Naive thymus-derived CD4-positive, alpha-beta T cell (primary cell): ENCODE measurements at regions not wholly inside any gene's neighbourhood (a gene's known extent, or its start where the extent isn't known, plus 50 kb on each side); places are given as distances from the start of the nearest gene placed in this dataset.

Experiments used
- ATAC-seq: fragments of 150-1000 bp; cut with Tn5 transposase; 2 replicates; pipeline ENCODE4 v1.10.0; 2021; ENCODE audit warnings: mild to moderate bottlenecking, moderate library complexity
- CTCF ChIA-PET: fragments of 350-600 bp; sonication (Branson Sonifier 250); formaldehyde crosslinking; loops from one replicate; lab custom pipeline; 2021; ENCODE audit warnings: antibody characterized with exemption; lab: Charles Lee
- POLR2A ChIA-PET: fragments of 350-600 bp; sonication (Branson Sonifier 250); formaldehyde crosslinking; loops from one replicate; lab custom pipeline; 2021; ENCODE audit warnings: antibody characterized with exemption, inconsistent platforms; lab: Charles Lee
- DNase-seq, 9 donors: peaks; one replicate each; pipeline versions ENCODE4 v3.0.0 to v3.0.0-alpha.2; 2020 to 2022; ENCODE audit warnings: mixed read lengths in 1 of 9
- H3K27ac ChIP-seq: one replicate; pipeline ENCODE4 v1.7.0; 2013; ENCODE audit warnings: mild to moderate bottlenecking, low read depth, low read length, moderate library complexity
- H3K27me3 ChIP-seq, 2 donors: one replicate each; pipeline ENCODE4 v1.7.0; 2013; ENCODE audit warnings: low read length in 2 of 2, mild to moderate bottlenecking in 2 of 2, moderate library complexity in 2 of 2; ENCODE audit not compliant: control insufficient read depth in 2 of 2, insufficient read depth in 2 of 2
- H3K36me3 ChIP-seq, 3 experiments: 1 replicate in 2 of 3; 2 replicates in 1 of 3; pipeline ENCODE4 v1.7.0; 2013; ENCODE audit warnings: low read length in 3 of 3, mild to moderate bottlenecking in 3 of 3, moderate library complexity in 1 of 3; ENCODE audit not compliant: insufficient read depth in 3 of 3, control insufficient read depth in 2 of 3
- H3K4me1 ChIP-seq, 2 donors: one replicate each; pipeline ENCODE4 v1.7.0; 2013; ENCODE audit warnings: low read length in 2 of 2, mild to moderate bottlenecking in 2 of 2, moderate library complexity in 1 of 2; ENCODE audit not compliant: control insufficient read depth in 2 of 2, insufficient read depth in 2 of 2
- H3K4me3 ChIP-seq: 2 replicates; pipeline ENCODE4 v1.7.0; 2013; ENCODE audit warnings: mild to moderate bottlenecking, low read length
- H3K9me3 ChIP-seq, 3 experiments: 1 replicate in 2 of 3; 2 replicates in 1 of 3; pipeline ENCODE4 v1.7.0; 2013; ENCODE audit warnings: low read length in 3 of 3; ENCODE audit not compliant: control insufficient read depth in 2 of 3
- H3K27ac Mint-ChIP-seq, 9 donors: one replicate each; pipeline ENCODE4 v1.8.0; 2020 to 2022; ENCODE audit warnings: mixed read lengths in 9 of 9, mild to moderate bottlenecking in 8 of 9, moderate library complexity in 5 of 9, inconsistent platforms in 2 of 9
- H3K27me3 Mint-ChIP-seq, 5 donors: one replicate each; pipeline ENCODE4 v1.8.0; 2021 to 2022; ENCODE audit warnings: mixed read lengths in 5 of 5, mild to moderate bottlenecking in 1 of 5
- H3K36me3 Mint-ChIP-seq, 5 donors: one replicate each; pipeline ENCODE4 v1.8.0; 2020 to 2022; ENCODE audit warnings: mixed read lengths in 5 of 5, mild to moderate bottlenecking in 3 of 5, inconsistent platforms in 1 of 5
- H3K4me1 Mint-ChIP-seq, 7 donors: one replicate each; pipeline ENCODE4 v1.8.0; 2020 to 2022; ENCODE audit warnings: mixed read lengths in 7 of 7, mild to moderate bottlenecking in 3 of 7, inconsistent platforms in 1 of 7
- H3K4me3 Mint-ChIP-seq, 10 donors: one replicate each; pipeline ENCODE4 v1.8.0; 2020 to 2022; ENCODE audit warnings: mild to moderate bottlenecking in 10 of 10, mixed read lengths in 10 of 10, moderate library complexity in 6 of 10, inconsistent platforms in 2 of 10
- H3K9me3 Mint-ChIP-seq, 11 donors: one replicate each; pipeline ENCODE4 v1.8.0; 2020 to 2022; ENCODE audit warnings: mixed read lengths in 11 of 11, mild to moderate bottlenecking in 4 of 11, inconsistent platforms in 1 of 11, moderate library complexity in 1 of 11
- intact Hi-C, 2 donors: fragments of 100-400 bp; cut with micrococcal nuclease; formaldehyde crosslinking; loops; one replicate each; pipeline ENCODE4 v1.15.1; 2023

DNA sequence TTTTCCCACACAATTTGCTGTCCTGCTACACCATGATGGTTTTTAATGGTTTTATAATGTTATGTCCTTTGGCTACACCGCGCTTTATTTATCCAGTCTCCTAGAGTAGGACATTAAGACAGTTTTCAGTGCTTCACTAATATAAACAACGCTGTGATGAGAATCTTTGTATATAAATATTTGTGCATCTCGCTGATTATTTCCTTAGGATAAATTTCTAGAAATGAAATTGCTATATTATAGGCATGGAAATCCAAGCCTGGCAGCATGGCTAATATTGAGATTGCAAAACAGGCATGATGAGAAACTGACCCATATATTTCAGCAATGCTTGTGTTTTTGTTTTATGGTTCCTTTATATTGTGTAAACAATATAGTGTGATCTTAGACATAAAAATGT is 81.4 kb upstream of the ATXN1 start:
- Histone ChIP-seq H3K4me1 (peaks cover 0 to 8% of the 10 kb centered on the region in 2 donors), H3K9me3 (no peaks in the 10 kb centered on the region), H3K36me3 (no peaks in the 10 kb centered on the region), H3K27me3 (no peaks in the 10 kb centered on the region), H3K27ac (no peak overlapping the region), H3K4me3 (no peak overlapping the region)
- Mint-ChIP-seq H3K36me3 (no peaks in the 10 kb centered on the region), H3K4me1 (peaks cover 0 to 11% (median 3%) of the 10 kb centered on the region in 7 donors), H3K9me3 (no peaks in the 10 kb centered on the region), H3K27me3 (peaks cover 0 to 20% (median 4%) of the 10 kb centered on the region in 5 donors), H3K4me3 (no peak overlapping the region), H3K27ac (no peak overlapping the region)
- ChIA-PET CTCF (no interaction called here), POLR2A (no interaction called here)
- ATAC-seq (no peak), DNase-seq (no peak)
- intact Hi-C loops: no loop called here

GRCh38 chr6:16841241-16841640 is 80.0 kb upstream of the ATXN1 start:
- no peak overlapping the region for H3K27ac ChIP-seq
- H3K27me3 Mint-ChIP-seq: peaks cover 0 to 17% (median 4%) of the 10 kb centered on the region in 5 donors
- peaks cover 7 to 25% (median 14%) of the 10 kb centered on the region in 7 donors for H3K4me1 Mint-ChIP-seq
- POLR2A ChIA-PET: no interaction called here
- no peaks in the 10 kb centered on the region for H3K36me3 Mint-ChIP-seq
- CTCF ChIA-PET: no interaction called here
- ATAC-seq (no peak), DNase-seq (no peak)
- H3K4me3 Mint-ChIP-seq: no peak overlapping the region
- H3K27ac Mint-ChIP-seq: no peak overlapping the region
- H3K9me3 Mint-ChIP-seq: no peaks in the 10 kb centered on the region
- no peaks in the 10 kb centered on the region for H3K27me3 ChIP-seq
- no peaks in the 10 kb centered on the region for H3K36me3 ChIP-seq
- H3K4me1 ChIP-seq: peaks cover 0 to 18% of the 10 kb centered on the region in 2 donors
- intact Hi-C loops: no loop called here
- no peak overlapping the region for H3K4me3 ChIP-seq
- no peaks in the 10 kb centered on the region for H3K9me3 ChIP-seq

DNA sequence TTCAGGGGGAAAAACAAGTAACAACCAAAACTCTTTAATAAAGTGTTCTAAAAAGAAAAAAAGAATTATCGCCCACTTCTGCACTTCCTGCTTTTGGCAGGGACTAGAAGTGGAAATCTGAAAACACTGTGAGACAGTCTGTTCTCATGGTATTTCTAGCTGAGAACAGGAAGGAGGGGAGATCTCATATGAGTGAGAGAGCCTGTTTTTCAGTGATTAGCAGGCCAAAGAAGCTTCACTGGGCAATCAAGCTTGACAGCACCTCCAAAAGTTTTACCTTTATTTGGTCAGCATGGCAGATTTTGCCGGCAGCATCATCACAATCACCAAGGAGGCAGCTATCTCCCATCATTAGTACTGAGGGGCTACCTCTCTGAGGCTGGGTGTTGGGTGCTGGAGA is 79.5 kb upstream of the ATXN1 start:
- ATAC-seq: no peak
- peaks cover 0 to 17% (median 4%) of the 10 kb centered on the region in 5 donors for H3K27me3 Mint-ChIP-seq
- H3K4me1 ChIP-seq: peaks cover 0 to 18% of the 10 kb centered on the region in 2 donors
- H3K4me1 Mint-ChIP-seq: peaks cover 7 to 29% (median 14%) of the 10 kb centered on the region in 7 donors
- H3K9me3 Mint-ChIP-seq: no peaks in the 10 kb centered on the region
- POLR2A ChIA-PET: no interaction called here
- H3K27me3 ChIP-seq: no peaks in the 10 kb centered on the region
- no peak overlapping the region for H3K4me3 Mint-ChIP-seq
- CTCF ChIA-PET: no interaction called here
- H3K4me3 ChIP-seq: no peak overlapping the region
- DNase-seq: no peak
- intact Hi-C loops: no loop called here
- H3K36me3 Mint-ChIP-seq: no peaks in the 10 kb centered on the region
- H3K27ac Mint-ChIP-seq: no peak overlapping the region
- no peaks in the 10 kb centered on the region for H3K36me3 ChIP-seq
- H3K9me3 ChIP-seq: no peaks in the 10 kb centered on the region
- H3K27ac ChIP-seq: no peak overlapping the region

DNA sequence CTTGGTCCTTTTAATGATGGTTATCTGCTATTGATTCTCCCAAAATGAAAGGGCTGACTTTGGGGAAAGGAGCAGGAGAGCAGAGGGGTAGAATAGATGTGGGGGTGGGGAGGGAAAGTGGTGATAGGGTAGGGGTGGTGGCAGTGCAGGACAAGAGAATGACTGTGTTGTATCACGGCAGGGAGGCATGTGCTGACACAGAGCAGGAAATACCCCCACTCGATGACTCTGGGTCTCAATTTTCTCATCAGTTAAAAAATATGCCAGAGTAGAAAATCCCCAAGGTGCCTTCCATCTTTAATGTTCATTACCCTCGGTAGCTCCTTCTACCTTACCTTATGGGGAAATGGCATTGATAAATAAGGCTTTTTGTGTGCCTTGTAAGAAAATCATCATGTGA is 79.0 kb upstream of the ATXN1 start:
- no peaks in the 10 kb centered on the region for H3K9me3 Mint-ChIP-seq
- Histone ChIP-seq H3K4me3 (no peak overlapping the region), H3K27ac (no peak overlapping the region), H3K4me1 (peaks cover 0 to 18% of the 10 kb centered on the region in 2 donors), H3K27me3 (no peaks in the 10 kb centered on the region), H3K36me3 (no peaks in the 10 kb centered on the region), H3K9me3 (no peaks in the 10 kb centered on the region)
- peaks cover 0 to 15% (median 4%) of the 10 kb centered on the region in 5 donors for H3K27me3 Mint-ChIP-seq
- ATAC-seq (no peak), DNase-seq (no peak)
- no peak overlapping the region for H3K4me3 Mint-ChIP-seq
- H3K36me3 Mint-ChIP-seq: no peaks in the 10 kb centered on the region
- H3K4me1 Mint-ChIP-seq: peaks cover 7 to 29% (median 14%) of the 10 kb centered on the region in 7 donors
- POLR2A ChIA-PET: no interaction called here
- no peak overlapping the region for H3K27ac Mint-ChIP-seq
- CTCF ChIA-PET: no interaction called here
- intact Hi-C loops: no loop called here

- intact Hi-C loops: loop anchor here in 1 of 2 donors (5.0 kb wide), 1 partner anchor 72 kb away; no protein-coding TSS in a partner anchor
- Mint-ChIP-seq H3K27me3 (peaks cover 0 to 15% (median 4%) of the 10 kb centered on the region in 5 donors), H3K27ac (no peak overlapping the region), H3K9me3 (no peaks in the 10 kb centered on the region), H3K4me3 (no peak overlapping the region), H3K36me3 (no peaks in the 10 kb centered on the region), H3K4me1 (peaks cover 7 to 29% (median 14%) of the 10 kb centered on the region in 7 donors)
- Histone ChIP-seq H3K36me3 (no peaks in the 10 kb centered on the region), H3K9me3 (no peaks in the 10 kb centered on the region), H3K27me3 (no peaks in the 10 kb centered on the region), H3K4me3 (no peak overlapping the region), H3K27ac (no peak overlapping the region), H3K4me1 (peaks cover 0 to 18% of the 10 kb centered on the region in 2 donors)
- ChIA-PET CTCF (no interaction called here), POLR2A (no interaction called here)
- no peak for DNase-seq
- ATAC-seq: no peak
Measured at GRCh38 chr6:16839631-16840179, 78.4 kb upstream of the ATXN1 start.

DNA sequence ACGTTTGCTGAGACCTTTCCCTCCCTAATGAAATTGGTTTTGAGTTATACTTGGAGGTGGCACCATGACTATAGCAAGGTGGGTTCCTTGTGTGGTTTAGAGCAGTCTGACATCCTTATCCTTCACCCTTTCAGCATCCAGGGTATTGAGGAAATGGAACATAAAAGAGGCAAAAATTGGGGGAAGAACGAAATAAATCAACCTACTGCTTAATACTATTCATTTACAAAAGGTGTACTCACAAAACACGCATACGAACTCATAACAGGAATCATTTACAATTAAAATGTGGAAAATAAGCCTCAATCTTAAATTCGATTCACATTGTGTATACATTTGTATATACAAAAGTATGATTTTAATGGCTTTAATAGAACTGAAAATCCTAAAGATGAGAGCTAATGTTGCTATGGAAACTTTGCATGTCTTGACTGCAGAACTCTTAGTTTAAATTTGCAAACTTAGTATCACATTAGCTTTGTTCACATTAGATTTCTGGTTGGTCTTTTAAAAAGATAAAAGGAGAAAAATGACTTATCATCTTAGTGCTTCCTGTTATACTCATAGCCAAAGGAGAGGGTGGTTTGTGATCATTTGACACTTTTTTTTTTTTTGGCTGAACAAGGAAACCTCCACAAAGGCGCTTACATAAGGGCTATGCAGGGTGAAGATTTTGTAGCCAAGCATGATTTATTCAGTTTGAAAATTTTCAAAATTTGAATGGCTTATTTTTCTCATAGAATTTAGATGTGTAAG is 76.1 kb upstream of the ATXN1 start:
- Mint-ChIP-seq H3K27me3 (peaks cover 0 to 17% (median 3%) of the 10 kb centered on the region in 5 donors), H3K9me3 (no peaks in the 10 kb centered on the region), H3K4me1 (peaks cover 7 to 29% (median 14%) of the 10 kb centered on the region in 7 donors), H3K36me3 (no peaks in the 10 kb centered on the region), H3K27ac (peak overlapping the region in 2 of 9 donors; percentile 10 to 74), H3K4me3 (peak overlapping the region in 1 of 10 donors; percentile 81)
- Histone ChIP-seq H3K9me3 (no peaks in the 10 kb centered on the region), H3K4me1 (peaks cover 0 to 18% of the 10 kb centered on the region in 2 donors), H3K27me3 (no peaks in the 10 kb centered on the region), H3K36me3 (no peaks in the 10 kb centered on the region), H3K27ac (no peak overlapping the region), H3K4me3 (peak overlapping the region; percentile 40)
- intact Hi-C loops: loop anchor here in 1 of 2 donors (2.0 to 5.0 kb wide), 2 partner anchors 70 to 357 kb away; no protein-coding TSS in a partner anchor
- peak; percentile 18 for ATAC-seq
- no peak for DNase-seq
- POLR2A ChIA-PET: no interaction called here
- CTCF ChIA-PET: interaction anchor here (0.7 kb wide), 1 partner anchor 23 kb away, joined by 3 read pairs; no protein-coding TSS in a partner anchor
